Caki2 (cell line): ENCODE measurements at regions not wholly inside any gene's neighbourhood (a gene's known extent, or its start where the extent isn't known, plus 50 kb on each side); places are given as distances from the start of the nearest gene placed in this dataset.

ENCODE experiments used
- DNase-seq: peaks from one replicate; pipeline ENCODE4 v3.0.0-alpha.2; 2015; ENCODE audit warnings: low read depth
- in situ Hi-C: cut with HindIII; loops from 2 replicates; pipeline ENCODE4 v1.10.0; 2016; ENCODE audit warnings: low sequenced_read_pairs, low pct_unique_long_range_greater_than_20kb, mixed read lengths

DNA sequence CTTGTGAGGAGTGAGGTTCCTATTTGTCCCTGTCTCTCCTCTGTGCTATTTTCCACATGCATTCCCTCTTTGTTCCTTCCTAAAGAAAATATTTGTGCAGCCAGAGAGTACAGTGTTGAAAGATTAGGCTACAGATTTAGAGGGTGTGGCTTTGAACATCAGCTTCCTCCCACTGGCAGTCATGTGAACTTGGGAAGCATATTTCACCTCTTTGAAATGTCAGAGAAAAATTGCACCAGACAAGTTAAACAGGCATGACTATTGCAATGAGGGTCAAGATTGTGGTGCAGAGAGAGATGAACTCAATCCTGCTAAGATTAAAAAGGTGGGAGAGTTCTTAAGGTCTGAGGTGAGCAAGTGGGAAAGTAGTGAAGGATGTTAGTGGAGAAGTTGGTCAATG lies 641.0 kb downstream of the DNAH5 start:
- DNase-seq: no peak
- in situ Hi-C loops: no loop called here

DNA sequence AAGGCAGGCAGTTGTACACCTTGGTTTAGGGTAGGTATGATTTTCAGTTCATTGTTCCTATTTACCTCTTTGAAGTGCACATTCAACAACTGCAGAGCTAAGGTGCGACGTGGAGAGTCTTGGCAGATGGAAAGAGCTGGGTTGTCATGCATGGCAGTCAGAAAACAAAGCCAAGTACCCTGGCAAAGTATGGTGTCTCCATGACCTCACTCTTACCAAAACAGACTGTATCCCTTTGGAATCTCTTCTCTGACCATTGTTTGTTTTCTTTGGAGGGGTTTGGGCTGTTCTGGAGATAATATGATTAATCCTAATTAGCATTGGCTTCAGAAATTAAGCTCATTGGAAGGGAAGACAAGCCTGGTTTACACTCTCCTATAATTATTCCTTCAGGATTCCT lies 665.7 kb downstream of the DNAH5 start:
- in situ Hi-C loops: no loop called here
- peak; percentile 9 for DNase-seq

DNA sequence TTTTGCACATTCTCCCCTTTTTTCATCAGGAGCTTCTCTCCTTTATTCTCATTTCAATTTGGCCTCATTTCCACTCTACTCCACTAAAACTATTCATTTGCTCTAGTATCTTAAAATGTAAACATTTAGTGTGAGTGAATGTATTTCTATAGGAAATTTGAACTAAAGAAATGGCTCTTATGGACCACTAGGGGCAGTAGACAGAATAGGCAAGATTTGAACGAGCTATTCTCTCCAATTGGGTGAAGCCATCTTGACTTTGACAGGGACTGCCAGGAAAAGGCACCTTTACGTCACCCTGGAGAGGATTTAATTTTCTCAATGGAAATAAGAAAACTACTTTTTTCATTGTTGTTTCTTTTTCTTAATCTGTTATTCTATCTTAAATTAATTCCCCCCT lies 666.3 kb downstream of the DNAH5 start:
- DNase-seq: no peak
- in situ Hi-C loops: no loop called here

DNA sequence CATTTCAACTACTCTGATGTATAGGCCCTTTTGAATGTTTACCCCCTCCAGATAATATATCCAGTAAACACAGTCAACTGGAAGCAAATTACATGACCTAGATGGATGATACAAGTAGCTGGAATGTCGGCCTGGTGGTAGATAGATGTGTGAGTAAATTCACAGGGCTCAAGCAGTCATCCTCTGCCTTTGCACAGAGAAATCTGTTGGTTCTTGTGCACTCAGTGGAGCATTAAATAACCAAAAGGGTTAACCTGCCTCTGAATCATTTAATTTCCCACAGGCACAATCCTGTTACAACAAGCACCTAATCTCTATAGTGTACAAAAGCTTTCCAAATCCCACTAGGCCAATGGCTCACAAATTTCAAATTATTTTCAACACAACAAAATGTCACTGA lies 668.3 kb downstream of the DNAH5 start:
- in situ Hi-C loops: no loop called here
- no peak for DNase-seq

DNA sequence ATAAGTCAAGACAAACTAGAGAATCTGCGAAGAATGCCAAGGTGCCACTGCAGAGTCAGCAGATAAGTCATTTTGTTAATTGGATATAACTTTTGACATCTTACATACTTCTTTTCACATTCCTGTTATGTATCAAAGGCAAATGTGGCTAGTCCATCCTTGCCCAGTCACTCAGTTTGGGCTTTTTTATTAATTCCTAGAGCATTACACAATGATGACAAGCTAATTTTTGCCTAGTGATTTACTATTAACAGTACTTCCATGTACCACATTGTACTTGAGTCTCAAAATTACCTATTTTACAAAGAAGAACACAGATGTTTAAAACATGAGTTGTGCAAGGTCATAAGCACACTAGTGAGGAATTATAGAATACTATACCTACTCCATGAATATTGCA lies 680.8 kb downstream of the DNAH5 start:
- in situ Hi-C loops: no loop called here
- DNase-seq: no peak

DNA sequence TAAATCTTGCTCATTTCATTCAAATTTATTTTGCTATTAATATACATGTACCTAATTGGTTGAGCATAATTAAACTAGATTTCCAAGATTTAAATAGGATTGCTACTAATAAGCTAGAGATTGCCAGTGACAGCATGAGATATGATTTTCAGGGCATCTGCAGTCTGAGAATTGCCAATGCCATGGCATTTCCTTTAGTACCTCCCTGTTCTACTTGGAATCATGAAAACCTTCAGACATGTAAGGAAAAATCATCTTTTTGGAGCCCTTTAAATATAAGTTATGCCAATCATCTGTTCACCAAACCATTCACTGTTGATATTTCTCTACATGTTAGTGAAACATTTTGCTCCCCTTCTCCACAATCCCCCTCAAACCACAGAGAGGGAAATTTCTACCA lies 691.4 kb downstream of the DNAH5 start:
- in situ Hi-C loops: no loop called here
- no peak for DNase-seq

DNA sequence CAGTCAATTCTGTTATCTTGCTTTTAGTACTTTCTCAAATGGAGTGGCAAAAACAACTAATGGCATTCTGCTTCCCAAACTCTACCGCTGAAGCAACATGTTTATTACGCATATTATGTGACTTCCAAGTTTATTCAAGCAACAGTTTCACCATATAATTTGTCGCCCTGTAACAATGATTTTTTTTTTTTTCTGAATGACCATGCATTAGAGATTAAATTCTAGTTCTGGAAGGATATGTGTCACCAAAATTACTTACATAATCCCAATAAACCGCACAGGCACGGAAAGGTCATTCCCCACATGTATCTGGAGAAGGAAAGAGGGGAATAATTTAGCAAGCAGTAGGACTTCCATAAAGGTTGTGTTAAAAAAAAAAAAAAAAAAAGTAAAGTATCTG lies 691.8 kb downstream of the DNAH5 start:
- in situ Hi-C loops: no loop called here
- DNase-seq: no peak

DNA sequence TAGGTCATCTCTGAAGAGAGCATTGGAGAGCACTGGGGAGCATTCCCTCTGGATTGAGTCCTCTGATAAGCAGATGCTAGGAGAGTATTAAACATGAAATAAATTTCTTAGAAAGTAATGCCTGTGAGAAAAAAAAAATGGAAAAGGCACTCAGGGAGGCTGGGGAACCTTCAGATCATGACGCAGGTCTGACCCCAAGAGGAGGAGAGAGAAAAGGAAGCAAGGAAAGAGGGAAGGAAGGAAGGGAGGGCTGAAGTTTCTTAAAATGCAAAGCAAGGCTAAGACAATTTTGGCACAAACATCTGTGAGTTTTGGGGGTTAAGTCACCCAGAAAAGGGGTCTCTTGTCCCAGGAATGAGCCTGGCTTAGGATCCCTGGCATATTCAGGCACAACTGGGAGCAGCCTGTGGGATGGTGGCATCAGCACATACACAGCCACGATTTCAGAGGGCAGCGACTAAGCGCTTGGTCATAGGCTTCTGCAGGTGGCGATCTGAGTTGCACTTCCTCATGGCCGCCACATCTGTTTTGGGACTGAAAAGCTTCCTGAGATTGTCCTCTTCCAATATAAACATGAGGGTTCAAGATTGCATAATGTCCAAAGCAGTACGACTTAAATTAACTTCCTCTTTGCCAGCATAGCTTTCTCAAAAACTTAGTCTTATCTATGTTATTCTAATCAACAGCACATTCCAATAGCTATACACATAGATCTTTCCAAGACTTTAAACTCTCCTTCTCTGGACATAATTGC lies 692.7 kb downstream of the DNAH5 start:
- no peak for DNase-seq
- in situ Hi-C loops: no loop called here

DNA sequence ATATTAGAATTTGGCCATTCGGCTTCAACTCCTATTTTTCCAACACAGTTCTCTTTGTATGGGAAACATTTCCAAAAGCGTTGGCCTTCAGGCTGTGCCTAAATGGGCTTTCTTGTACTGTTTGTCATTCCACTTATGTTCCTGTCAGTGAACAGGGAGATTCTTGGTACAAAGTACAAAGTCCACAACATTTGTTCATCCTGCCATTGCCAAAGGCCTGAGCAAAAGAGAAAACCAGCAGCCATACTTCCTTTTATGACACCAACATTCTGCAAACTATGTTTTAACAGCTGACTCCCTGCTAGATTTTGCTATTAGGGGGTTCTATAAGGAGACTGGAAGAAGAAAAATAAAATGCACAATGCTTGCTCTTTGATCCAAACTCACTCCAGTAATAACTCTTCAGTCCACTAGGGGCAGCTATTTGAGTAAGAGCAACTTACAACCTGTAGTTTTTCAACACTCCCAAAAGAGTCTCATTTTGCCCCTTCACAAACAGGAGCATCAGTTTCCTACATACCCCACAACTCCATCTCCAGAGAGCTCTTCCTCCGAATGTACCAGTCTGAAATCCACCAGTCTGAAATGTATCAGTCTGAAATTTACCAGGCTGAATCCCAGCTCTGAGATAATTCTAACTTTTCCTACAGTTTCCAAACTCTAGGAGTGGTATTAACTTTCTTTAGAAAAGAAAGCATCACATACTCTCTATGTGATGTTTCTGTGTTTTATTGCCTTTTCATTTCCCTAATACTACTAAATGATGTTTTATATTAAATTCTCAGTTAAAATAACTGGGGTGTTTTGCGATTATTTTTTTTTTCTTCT lies 693.8 kb downstream of the DNAH5 start:
- peak; percentile 12 for DNase-seq
- in situ Hi-C loops: no loop called here

DNA sequence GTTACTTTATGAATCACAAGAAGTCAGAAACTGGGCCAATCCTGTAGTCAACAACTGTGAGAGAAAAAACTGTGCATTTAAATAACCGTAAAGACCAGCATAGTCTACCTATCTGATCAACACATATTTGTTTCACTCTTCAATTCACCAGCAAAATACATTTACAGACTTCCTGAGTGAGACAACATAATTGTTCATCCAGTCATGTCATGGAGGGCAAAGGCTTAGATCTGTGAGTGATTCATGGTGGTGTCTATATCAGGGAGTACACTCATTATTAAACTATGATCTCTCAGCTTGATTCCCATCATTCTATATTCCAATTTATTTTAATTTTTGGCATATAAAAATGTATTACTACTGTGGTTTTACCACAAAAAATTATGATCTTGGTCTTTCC lies 694.6 kb downstream of the DNAH5 start:
- in situ Hi-C loops: no loop called here
- no peak for DNase-seq

DNA sequence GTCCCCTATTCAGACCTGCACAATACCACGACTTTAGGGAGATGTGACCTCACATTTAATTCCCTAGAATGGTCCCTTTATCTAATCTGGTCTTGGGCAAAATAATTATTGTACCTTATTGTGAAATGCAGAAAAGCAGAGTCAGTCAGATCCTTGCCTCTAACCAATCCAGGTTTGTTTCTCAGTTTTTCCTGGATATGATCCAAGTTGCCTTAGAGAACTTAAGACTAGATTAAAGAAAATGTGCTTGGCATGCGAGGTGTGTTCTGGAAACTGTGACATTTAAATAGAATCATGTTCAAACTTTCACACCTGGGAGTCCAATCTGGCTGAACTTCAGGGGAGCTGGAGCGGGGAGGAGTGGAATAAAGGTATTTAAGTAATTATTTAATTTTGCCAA lies 696.2 kb downstream of the DNAH5 start:
- in situ Hi-C loops: no loop called here
- no peak for DNase-seq

DNA sequence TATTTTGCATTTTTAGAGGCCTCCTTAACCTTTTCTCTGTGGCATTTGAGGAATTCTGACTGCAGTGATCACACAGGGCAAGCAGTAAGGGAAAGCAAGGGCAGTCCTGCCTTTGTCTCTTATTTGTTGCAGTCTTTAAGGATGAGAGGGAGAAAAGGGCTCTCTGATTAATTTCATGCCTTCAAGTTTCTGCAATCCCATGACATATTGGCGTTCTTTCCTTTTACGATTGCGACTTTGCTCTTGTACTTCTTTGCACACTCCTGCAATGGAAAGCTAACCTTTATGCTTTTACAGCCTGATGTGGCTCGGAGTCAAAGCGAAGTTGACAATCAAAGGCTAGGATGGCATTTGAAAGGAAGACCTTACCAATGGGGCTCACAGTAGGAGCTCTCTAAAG lies 698.4 kb downstream of the DNAH5 start:
- in situ Hi-C loops: no loop called here
- no peak for DNase-seq

DNA sequence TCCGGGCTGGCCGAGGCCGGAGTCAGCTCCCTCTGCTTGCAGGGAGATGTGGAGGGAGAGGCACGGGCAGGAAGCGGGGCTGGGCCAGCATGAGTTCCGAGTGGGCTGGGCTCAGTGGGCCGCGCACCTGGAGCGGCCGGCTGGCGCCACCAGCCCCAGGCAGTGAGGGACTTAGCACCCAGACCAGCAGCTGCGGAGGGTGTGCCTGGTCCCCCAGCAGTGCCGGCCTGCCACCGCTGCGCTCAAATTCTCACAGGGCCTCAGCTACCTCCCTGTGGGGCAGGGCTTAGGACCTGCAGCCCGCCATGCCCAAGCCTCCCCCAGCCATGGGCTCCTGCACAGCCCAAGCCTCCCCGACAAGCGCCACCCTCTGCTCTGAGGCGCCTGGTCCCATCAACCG lies 700.3 kb downstream of the DNAH5 start:
- in situ Hi-C loops: no loop called here

DNA sequence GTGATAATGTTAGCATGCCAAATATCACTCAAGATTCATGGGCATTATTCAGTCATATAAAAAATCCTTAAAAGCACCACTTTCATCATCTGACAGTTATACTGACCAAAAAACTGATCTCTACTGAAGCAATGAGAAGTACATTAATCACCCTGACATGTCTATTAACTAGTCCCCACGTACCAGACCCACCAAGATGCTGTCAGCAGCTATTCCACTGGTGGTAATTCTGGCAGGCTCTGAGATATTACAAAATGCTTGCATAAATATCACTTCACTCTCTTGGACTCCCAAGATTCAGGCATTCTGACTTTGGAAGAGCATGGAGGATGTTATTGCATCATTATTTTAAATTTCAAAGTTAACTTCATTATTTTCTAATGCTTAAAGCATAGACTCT lies 717.0 kb downstream of the DNAH5 start:
- DNase-seq: no peak
- in situ Hi-C loops: no loop called here

More for the DNA sequence above, 700.3 kb downstream of the DNAH5 start:
- DNase-seq: no peak

DNA sequence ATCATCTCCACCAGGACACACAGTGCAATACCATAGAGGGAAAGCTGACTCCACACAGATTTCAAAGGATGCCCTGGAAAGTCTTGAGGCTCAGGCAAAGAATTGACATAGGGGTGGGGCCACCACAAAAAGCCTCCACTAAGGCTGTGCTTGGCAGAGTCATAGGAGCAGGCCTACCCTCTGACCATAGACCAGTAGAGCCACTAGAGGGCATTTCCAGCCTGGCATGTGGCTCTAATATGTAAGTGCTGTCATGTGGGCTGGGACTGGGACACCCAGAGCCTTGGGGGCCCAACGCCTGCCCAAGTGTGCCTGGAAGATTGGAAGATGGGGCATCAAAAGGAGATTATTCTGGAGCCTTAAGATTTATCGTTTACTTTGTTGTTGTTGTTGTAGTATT lies 726.0 kb downstream of the DNAH5 start:
- in situ Hi-C loops: no loop called here
- peak; percentile 13 for DNase-seq

DNA sequence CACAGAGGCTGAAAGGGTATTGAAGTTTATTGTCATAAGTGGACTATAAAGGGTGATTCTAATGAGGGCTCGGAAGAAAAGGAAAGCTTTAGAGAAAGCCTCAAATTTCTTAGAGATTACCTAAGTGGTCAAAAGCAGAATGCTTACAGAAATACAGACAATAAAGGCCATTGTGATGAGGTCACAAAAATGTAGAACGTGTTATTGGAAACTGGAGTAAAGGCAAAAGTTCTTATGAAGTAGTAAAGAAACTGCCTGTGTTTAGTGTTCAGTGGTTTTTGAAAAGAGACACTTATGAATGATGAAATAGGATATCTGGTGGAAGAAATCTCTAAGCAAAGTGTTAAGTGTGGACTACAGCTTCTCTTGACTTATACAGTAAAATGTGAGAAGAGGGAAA lies 726.9 kb downstream of the DNAH5 start:
- no peak for DNase-seq
- in situ Hi-C loops: no loop called here

DNA sequence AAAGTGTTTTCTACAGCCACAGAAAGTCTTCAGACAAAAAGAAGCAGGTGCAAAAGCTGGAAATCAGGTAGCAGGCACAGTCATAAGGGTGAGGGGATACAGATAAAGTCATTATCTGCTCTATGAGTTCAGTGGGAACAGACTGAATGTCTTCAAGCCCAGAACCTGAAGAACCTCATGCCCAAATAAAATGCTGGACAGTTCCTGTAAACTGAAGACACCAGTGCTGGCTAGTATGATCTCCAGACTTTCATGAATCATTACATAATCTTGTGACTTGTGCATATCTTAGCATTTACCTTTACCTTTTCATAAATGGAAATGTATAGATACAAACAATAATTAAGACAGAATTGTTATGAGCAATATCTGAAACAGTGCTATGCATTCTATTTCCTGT lies 728.7 kb downstream of the DNAH5 start:
- in situ Hi-C loops: no loop called here
- DNase-seq: no peak

DNA sequence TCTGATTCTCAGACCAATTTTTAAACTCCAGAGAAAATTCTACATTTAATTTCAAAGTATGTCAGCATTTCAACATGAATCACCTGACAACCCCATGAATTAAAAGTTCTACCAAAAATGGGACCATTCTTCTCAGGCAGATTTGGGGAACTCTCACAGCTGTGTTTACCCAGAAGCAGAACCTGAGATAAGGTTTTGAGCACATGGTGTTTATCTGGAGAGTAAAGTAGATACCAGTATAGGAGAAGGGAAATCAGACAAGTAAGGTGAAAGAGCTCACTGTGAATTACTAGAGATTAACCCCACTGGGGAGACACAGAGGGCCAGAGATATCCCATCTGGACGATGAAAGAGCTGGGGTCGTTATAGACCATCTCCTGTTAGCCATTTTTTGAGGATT lies 729.1 kb downstream of the DNAH5 start:
- in situ Hi-C loops: no loop called here
- DNase-seq: no peak

DNA sequence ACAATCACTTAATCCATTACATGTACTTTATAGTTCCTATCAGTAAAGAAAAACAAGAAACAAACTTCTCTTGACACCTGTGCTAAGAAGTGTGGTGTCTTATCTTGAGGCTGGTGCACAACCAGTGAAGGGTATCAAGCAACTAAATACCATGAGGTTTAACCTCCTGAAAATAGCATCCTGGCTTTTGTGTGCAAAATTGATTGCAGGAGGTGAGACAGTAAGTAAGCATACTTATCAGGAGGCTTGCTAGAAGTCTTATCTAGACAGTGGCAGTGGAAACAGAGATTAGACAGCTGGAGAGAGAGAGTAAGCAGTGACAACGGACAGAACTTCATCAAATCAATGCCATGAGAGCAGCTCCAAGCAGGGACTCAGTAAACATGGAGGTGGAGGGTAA lies 730.3 kb downstream of the DNAH5 start:
- in situ Hi-C loops: no loop called here
- DNase-seq: no peak

DNA sequence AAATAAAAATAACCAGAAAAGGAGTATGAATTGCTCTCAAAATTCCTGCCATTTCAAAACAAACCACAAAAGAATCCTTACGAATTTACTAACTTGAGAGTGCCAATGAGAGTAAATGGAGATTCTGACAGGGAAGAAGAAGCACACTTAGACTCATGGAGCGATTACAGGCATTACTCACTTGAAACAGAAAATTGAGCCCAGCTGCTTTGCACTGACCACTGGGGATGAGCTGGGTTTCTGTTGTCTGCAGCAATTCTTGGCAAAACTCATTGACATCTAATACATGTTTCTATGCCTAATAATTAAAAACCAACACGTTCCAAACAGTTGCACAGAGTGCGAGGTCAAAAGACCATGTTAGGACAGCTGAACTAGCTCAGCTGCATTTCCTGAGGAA lies 731.6 kb downstream of the DNAH5 start:
- DNase-seq: no peak
- in situ Hi-C loops: no loop called here
